ENCODE measurements at regions not wholly inside any gene's neighbourhood (a gene's known extent, or its start where the extent isn't known, plus 50 kb on each side); places are given as distances from the start of the nearest gene placed in this dataset.
"Not testable (repeated sequence)": the region's sequence is repeated elsewhere in the genome, so short reads cannot be mapped to it uniquely, and the experiment has no call there.

DNA sequence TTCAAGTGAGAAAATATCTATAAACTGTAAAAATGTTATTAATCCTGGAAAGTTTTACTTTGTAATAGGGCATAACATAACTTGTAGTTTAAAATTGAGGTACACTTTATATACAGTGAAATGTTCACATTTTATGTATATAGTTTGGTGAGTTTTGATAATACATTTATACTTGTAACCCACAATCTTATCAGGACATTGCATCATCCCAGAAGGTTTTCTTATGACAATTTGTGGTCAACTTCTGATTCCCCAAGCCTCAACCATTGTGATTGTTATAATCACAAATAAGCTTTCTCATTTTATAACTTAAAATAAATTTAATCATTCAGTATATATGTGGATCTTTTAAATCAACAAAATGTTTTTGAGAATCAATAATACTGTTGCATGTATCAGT, 151.1 kb downstream of the TFPI2 start:
- DNase-seq = no peak

DNA sequence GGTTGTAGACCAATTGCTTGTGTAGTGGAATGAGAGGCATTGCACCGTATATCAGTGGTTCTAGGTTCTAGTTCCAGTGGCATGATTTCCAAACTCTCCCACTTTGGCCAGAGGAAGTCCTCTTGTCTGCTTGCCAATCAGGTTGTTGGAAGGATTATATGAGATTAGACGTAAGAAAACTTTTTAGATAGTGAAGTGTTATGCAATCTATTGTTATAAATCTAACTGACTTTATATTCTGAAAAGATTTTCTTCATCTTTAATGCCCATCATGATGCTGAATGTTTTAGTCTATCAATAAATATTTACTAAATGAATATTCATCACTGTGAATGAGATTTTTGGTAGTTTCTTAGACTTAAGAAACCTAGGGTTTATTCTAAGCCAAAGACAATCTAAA, 152.6 kb downstream of the TFPI2 start:
- no peak for DNase-seq

DNA sequence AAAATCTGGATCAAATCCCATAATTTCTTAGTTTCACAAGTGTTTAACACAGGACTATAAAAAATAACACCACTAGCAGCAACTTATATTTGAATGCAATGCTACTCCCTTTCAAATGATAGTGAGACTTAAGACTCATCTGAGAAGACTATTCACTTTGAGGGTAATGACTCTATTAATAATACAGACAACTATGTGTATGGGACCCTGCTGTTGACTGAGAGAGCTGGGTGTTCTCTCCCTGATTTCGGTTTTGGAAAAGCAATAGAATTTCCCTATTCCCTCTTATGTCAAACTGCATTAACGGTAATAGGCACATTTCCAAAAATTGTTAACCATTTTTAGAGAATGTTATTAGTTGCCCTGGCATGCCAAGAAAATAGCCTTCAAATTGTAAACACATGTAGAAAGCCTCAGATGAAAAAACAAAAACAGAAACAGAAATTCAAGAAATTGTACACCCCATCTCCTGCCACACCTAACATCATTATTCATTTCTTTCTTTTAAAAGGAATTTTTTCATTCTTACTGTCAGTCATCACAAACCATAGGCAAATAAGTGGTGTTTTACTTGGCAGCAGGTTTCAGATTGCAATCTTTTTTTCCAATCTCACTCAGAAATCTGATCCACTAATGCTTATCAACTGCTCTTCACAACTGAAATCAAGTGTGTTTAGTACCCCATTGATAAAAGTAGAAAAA, 153.7 kb downstream of the TFPI2 start:
- no peak for DNase-seq

DNA sequence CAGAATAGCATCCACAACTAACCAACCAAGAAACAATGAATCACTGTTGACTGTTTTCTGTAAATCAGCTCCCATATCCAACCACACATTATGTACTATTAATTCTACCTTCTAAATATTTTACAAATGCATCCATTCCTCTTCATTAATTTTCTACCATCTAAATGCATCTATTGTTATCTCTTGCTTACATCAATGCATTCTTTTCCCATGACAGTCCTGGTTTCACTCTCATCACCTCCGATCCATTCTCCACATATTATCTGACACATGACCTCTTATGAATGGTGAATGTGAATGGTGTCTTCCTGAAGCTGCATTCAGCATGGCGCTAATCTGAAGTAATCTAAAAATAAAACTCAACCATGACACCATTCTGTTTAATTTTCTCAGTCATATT, 153.8 kb upstream of the CALCR start:
- DNase-seq = no peak

DNA sequence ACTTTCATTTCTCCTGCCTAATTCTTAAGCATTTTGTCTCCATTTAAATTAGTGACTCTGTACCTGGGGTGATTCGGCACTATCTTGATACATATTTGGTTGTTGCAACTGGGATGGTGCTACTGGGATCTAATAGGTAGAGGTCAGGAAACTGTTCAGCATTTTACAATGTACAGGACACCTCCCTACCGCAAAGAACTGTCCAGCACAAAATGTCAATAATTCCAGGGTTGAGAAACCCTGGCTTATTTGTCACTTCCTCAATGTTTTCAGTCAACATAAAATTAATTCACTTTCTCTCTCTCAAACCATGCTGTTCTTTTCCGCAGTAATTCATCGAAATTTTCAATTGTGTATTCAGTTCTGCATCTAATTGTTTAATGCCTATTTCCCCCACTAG, 151.4 kb upstream of the CALCR start:
- DNase-seq = no peak

DNA sequence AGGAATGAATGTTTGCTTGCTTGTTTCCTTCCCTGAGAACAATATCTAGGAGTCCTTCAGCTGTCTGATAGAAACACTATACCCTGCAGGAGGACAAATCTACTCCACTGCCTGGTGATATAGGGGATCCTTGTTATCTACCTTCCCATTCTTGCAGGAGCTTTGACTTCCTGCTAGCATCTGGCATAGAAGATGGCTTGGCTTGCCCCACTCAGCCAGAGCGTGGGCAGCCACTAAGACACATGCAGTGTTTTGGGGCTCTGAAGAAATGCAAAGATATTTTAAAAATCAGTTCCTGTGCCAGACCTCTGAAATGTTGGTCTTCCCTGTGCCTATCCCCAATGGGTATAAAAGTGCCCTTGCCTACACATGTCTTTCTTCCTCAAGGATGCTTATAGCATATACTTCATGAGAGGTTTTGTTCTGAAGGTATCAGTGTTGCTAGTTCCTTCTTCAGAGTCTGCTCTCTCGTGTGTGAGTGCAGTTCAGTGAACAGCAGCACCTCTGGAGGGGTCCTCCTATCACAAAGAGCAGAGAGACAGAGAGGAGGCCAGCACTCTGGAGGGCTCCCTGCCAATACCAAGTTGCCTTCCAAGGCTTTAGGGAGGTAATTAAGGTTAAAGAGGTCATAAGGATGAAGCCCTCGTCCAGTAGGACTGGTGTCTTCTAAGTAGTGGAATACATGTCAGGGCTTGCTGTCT, 149.1 kb upstream of the CALCR start:
- no peak for DNase-seq

DNA sequence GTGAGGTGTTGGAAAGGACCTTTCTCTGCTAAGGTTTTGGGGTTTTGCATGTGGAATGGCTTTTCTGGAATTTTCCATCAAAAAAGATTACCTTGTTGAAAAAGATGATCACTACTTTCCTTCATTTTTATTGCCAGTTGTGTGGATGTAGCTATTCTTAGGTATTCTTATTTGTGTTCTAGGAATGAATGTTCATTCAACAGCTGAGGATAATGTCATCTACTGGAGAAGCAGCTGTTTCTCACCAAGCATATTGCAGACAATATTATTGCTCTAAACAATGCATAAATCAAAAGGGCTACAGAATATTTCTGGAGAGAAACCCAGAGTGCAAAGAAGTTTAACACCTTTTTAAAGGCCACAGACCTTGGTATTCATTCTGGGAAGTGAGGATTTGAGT, 145.6 kb upstream of the CALCR start:
- DNase-seq = no peak

DNA sequence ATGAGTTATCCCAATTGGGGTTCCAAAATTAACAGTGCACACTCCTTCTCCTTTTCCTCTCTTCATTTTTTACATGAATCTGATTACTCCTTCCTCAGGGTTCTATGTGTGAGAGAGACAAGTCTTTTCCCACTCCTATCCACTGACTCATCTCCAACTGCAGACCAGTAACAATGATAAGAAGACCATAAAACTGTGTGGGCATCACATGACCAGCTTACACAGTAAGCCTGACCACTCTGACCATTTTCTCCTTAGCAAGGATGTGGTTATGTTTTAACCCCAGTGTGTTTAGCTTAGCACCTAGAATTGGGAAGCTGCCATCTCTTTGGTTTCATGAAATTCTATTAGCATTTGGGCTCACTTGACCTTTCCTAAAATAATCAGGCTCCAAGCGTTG, 145.0 kb upstream of the CALCR start:
- peak; percentile 30 for DNase-seq

DNA sequence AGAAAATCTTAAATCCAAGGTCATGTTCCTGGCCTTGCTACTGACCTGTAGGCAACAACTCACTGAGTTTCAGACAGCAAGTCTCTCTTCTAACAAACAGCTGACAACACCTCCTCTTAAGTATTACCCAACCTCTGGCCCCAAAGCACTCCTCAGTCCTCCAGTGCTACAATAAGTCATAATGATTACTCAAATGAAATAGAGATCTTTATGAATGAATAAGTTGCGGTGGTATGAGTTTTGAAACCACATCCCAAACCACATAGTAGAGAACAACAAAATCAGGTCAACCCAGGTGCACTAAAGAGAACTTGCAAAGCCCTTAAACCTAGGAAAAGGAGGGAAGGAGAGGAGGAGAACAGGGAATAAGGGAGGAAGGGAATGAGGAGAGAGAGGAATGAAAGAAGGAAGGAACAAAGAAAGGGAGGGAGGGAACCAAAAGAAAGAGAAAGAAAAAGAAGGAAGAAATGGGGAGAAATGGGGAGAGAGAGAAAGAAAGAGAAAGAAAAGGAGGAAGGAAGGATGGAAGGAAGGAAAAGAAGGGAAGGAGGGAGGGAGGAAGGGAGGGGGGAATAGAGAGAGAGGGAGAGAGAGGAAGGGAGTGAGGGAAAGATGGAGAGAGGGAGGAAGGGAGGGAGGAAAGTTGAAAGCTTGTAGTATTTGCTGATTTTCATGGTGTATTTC, 142.8 kb upstream of the CALCR start:
- DNase-seq = no peak

DNA sequence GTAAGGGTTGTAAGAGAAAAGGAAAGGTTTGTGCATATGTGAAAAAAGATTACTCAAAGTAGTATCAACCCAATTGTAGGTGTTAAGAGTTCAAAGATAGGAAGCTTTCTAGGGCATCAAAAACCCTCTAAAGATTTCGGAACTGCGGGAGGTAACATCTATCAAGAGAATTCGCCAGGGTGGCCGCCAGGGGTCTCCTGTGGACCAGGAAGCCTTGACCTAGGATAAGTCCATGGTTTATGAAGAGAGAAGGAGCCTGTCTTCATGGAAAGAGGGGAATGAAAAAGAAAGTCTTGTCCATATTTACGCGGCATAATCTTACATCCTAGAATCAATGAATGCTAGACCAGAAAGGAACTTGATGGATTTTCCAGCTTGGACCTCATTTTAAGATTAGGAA, 140.7 kb upstream of the CALCR start:
- no peak for DNase-seq

DNA sequence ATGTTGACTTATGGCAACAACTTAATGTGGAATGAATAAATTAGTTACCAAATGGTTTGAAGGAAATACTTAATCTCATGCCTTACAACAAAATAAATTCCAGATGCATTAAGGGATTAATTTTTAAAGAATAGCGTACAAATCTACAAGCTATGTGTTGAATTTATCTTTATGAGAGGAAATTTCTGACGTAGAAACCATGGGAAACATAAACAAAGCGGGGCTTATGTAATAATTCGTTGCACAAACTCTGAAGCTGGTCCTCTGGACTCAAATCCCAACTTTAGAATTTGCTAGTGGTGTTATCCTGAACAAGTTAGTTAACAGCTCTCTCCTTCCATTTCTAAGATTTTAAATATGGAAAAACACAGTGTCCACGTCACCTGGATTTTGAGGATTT, 137.4 kb upstream of the CALCR start:
- DNase-seq = no peak

DNA sequence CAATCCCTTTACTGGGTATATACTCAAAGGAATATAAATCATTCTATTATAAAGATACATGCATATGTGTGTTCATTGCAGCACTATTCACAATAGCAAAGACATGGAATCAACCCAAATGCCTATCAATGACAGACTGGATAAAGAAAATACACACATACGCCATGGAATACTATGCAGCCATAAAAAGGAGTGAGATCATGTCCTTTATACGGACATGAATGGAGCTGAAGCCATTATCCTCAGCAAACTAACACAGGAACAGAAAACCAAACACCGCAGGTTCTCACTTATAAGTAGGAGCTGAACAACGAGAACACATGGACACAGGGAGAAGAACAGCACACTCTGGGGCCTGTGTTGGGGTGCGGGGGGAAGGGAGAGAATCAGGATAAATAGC, 133.7 kb upstream of the CALCR start:
- not testable (repeated sequence) for DNase-seq

DNA sequence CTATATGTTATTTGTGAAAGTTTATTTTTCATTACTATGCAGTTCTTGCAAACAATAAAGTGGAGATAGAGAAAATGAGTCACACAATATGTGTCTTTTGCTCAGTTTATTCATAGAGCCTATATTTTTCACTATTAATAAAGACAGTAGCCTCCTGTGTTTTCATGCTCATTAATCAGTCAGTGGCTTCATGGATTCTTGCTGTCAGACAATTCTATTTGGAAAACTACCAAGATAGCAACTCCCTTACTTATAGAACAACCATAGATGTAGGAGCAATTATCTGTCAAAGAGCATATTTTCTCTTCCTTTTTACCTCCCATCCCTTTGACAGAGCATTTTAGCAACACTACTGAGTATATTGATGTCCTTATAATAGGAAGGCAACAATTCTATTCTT, 132.7 kb upstream of the CALCR start:
- no peak for DNase-seq

DNA sequence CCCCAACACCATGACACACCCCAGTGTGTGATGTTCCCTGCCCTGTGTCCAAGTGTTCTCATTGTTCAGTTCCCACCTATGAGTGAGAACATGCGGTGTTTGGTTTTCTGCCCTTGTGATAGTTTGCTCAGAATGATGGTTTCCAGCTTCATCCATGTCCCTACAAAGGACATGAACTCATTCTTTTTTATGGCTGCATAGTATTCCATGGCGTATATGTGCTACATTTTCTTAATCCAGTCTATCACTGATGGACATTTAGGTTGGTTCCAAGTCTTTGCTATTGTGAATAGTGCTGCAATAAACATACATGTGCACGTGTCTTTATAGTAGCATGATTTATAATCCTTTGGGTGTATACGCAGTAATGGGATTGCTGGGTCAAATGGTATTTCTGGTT, 131.6 kb upstream of the CALCR start:
- not testable (repeated sequence) for DNase-seq

DNA sequence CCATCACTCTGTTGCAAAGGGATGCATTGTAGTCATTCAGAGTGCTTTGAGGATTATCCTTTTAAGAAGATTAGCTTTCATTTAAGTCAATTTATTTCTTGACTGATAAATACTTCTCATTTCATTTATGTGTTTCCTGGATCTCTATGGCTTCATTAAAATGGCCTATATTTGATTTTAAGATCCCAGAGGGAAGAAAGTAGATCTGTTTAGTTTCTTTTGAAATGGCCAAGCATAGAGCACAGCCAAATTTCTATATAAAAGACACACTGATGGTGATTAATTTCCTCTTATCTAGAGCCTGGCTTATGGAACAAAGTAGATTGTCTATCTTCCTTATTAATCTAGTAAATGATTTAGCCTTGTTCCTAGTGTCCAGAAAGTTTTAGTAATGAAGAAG, 129.7 kb upstream of the CALCR start:
- DNase-seq = no peak

DNA sequence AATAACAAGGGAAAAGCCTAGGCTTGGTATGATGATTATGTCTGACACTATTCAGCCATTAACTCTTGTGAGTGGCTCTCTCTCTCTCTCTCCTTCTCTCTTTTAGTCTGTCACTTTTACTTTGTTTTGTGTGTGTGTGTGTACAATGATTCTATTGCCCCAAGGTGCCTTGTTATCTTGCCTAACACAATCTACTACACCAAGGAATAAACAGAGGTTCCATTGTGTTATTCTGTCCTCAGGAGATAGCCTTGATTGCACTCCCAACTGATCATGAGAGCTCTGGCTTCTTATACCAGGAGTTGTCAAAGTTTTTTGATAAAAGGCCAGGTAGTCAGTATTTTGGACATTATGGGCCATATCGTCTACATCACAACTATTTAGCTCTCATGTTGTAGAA, 123.4 kb upstream of the CALCR start:
- no peak for DNase-seq

DNA sequence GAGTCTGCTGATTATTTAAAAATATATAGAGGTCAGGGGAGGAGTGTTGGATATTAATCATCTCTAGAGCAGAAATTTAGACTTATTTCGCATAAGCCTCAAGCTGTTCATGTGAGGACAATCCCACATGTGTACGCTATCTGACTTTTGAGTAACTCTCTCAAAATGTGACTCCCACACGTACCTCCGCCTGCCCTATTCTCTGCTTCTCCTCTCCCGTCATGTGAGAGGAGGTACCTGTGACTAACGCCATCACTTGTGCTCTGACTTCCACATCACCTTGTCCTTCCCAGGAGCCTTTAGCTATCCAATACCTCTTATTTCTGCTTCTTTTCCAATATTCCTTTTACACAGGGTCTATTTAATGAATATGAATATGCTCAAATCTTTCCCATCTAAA, 119.3 kb upstream of the CALCR start:
- DNase-seq = no peak

DNA sequence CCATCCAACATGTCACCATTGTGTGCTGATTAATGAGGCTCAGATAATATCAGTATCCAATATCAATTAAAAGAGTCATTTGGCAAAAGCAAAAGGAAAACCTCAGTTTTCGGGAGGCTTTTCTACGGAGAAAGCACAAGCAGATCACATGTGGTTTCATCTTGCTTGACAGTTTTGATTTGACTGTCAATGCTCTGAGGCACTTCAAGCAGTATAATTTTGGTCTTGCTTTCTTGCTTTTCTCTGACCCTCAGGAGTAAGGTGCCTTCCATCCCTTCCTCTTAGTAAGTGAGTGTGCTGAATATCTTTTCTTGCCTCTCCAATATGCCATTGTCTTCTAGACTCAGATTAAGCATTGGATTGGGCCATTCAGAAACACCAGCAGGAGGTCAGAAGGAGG, 115.5 kb upstream of the CALCR start:
- DNase-seq = no peak

DNA sequence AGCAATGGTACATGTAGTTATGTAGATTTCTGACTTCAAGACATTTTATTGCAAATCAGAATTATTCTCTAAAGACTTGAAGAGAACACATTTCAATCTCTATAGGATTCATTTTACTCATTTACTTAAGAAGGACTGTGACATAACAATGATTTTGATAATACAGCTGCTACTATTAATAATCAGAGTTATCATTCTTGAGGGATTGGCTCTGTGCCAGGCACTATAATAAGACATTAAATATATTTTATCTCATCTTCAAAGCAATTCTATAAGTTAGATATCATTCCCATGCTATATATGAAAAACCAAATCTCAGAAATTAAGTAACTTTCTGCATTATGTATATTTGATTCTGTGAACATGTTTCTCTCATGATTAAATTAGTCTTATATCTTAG, 103.7 kb upstream of the CALCR start:
- DNase-seq = no peak

DNA sequence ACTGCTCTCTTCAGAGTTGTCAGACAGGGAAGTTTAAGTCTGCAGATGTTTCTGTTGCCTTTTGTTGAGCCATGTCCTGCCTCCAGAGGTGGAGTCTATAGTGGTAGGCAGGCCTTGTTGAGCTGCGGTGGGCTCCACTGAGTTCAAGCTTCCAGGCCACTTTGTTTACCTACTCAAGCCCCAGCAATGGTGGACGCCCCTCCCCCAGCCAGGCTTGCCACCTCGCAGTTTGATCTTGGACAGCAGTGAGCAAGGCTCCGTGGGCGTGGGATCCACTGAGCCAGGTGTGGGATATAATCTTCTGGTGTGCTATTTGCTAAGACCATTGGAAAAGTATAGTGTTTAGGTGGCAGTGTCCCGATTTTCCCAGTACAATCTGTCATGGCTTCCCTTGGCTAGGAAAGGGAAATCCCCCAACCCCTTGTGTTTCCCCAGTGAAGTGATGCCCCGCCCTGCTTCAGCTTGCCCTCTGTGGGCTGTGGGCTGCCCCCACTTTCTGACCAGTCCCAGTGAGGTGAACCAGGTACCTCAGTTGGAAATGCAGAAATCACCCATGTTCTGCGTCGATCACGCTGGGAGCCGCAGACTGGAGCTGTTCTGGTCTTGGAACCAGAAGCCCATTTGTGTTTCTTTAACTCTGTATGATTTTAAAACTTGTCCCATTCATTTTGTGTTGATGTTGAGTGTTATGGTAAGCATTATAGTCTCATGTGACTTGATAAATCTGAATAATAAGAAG, 89.2 kb upstream of the CALCR start:
- no peak for DNase-seq

DNA sequence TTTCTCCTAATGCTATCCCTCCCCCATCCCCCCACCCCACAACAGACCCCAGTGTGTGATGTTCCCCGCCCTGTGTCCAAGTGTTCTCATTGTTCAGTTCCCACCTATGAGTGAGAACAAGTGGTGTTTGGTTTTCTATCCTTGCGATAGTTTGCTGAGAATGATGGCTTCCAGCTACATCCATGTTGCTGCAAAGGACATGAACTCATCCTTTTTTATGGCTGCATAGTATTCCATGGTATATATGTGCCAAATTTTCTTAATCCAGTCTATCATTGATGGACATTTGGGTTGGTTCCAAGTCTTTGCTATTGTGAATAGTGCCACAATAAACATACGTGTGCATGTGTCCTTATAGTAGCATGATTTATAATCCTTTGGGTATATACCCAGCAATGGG, 83.6 kb upstream of the CALCR start:
- DNase-seq = not testable (repeated sequence)

DNA sequence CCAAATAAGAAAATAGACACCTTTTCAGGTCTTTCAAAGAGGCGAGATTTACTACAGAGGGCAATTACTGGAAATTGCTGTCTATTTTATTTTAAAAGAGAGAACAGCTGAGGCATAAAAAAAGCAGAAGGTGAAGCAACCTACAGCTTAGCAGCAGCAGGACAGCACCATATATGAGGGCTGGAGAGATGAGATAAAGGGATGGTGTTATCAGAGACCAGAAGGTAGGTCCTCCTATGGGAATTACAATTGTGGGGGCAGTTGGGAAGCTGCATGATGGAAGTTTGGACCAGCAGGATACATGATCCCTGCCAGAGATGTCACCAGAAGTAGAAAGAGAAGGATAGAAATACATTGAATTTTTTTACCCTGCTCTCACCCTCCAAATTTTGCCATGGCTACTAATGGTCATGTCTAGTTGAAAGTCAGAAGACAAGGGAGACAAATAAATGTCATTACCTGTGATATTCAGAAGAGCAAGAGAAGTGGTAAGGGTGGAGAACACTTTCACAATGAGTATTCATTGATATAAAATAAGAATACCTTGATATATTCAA, 77.2 kb upstream of the CALCR start:
- no peak for DNase-seq

DNA sequence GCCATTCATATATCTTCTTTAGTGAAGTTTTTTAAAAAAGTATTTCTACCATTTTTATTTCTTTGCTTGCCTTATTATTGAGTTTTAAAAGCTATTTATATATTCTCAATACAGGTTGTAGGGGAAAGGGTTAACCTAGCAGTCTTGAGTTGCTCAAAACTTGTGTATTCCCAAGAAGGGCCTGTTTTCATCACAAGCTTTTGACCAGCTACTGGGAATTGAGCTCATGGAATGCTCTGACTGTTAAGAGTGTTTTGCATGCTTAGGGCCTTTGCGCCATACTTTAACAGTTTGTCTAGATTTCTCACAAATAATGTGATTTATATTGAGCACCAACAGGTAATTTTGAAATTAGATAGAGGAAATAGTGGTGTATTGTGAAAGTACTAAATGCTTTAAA, 72.0 kb upstream of the CALCR start:
- no peak for DNase-seq
